ENCODE measurements at regions not wholly inside any gene's neighbourhood (a gene's known extent, or its start where the extent isn't known, plus 50 kb on each side); places are given as distances from the start of the nearest gene placed in this dataset.
"Not testable (repeated sequence)": the region's sequence is repeated elsewhere in the genome, so short reads cannot be mapped to it uniquely, and the experiment has no call there.

- not testable (repeated sequence) for H3K9me2 ChIP-seq (replicated peaks; ENCODE audit: insufficient read depth, low read length); H3K4me2 ChIP-seq (ENCODE audit: low read depth, low read length, poor library complexity, severe bottlenecking); H3K79me2 ChIP-seq (ENCODE audit: insufficient read depth, low read length); H3F3A ChIP-seq (ENCODE audit: insufficient read depth); H4K20me1 ChIP-seq (ENCODE audit: low read depth, low read length); H3K27ac ChIP-seq (ENCODE audit: low read depth, low read length); H3K9ac ChIP-seq (ENCODE audit: low read length); H3K4me3 ChIP-seq (ENCODE audit: insufficient read depth, low read length, poor library complexity, severe bottlenecking); H3K9me3 ChIP-seq (ENCODE audit: insufficient read depth, low read length); H2AFZ ChIP-seq (ENCODE audit: low read depth, low read length, severe bottlenecking); H3K36me3 ChIP-seq (ENCODE audit: low read length); H3K27me3 ChIP-seq (ENCODE audit: low read length)
Measured at GRCh38 chr9:63912451-63912850, 1372.6 kb downstream of the FOXD4L5 start.

DNA sequence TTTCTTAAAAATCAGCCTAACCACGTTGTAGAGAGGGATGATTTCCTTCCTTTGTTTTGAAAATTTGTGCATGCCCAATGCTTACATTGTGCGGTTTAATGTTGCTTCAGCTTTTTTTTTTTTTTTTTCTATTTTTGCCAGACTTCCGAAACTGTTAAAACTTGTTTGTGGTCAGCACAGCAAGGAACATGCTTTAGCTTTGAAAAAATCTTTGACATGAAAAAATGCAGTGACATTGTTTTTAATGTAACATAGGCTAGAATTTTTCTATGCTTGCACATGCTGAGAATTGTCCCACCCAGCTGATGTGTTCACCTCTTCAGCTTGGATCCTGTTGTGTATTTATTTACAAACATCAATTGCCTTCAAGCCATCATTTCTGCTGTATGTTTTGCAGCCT is 1375.9 kb downstream of the FOXD4L5 start:
- H3F3A ChIP-seq (ENCODE audit: insufficient read depth); H4K20me1 ChIP-seq (ENCODE audit: low read depth, low read length); H3K36me3 ChIP-seq (ENCODE audit: low read length); H3K9ac ChIP-seq (ENCODE audit: low read length); H3K79me2 ChIP-seq (ENCODE audit: insufficient read depth, low read length); H2AFZ ChIP-seq (ENCODE audit: low read depth, low read length, severe bottlenecking); H3K9me3 ChIP-seq (ENCODE audit: insufficient read depth, low read length); H3K27me3 ChIP-seq (ENCODE audit: low read length); H3K9me2 ChIP-seq (replicated peaks; ENCODE audit: insufficient read depth, low read length); H3K4me3 ChIP-seq (ENCODE audit: insufficient read depth, low read length, poor library complexity, severe bottlenecking); H3K4me2 ChIP-seq (ENCODE audit: low read depth, low read length, poor library complexity, severe bottlenecking); H3K27ac ChIP-seq (ENCODE audit: low read depth, low read length): not testable (repeated sequence)

GRCh38 chr9:63899637-63900190 is 1385.3 kb downstream of the FOXD4L5 start:
- not testable (repeated sequence) for H3K27ac ChIP-seq (ENCODE audit: low read depth, low read length); H3K9me3 ChIP-seq (ENCODE audit: insufficient read depth, low read length); H4K20me1 ChIP-seq (ENCODE audit: low read depth, low read length); H3K9ac ChIP-seq (ENCODE audit: low read length); H3K4me3 ChIP-seq (ENCODE audit: insufficient read depth, low read length, poor library complexity, severe bottlenecking); H3K36me3 ChIP-seq (ENCODE audit: low read length); H2AFZ ChIP-seq (ENCODE audit: low read depth, low read length, severe bottlenecking); H3K4me2 ChIP-seq (ENCODE audit: low read depth, low read length, poor library complexity, severe bottlenecking); H3K79me2 ChIP-seq (ENCODE audit: insufficient read depth, low read length); H3K9me2 ChIP-seq (replicated peaks; ENCODE audit: insufficient read depth, low read length); H3F3A ChIP-seq (ENCODE audit: insufficient read depth); H3K27me3 ChIP-seq (ENCODE audit: low read length)

GRCh38 chr9:63881386-63881785 is 1403.6 kb downstream of the FOXD4L5 start:
- not testable (repeated sequence) for H3K4me2 ChIP-seq (ENCODE audit: low read depth, low read length, poor library complexity, severe bottlenecking); H3K79me2 ChIP-seq (ENCODE audit: insufficient read depth, low read length); H3K36me3 ChIP-seq (ENCODE audit: low read length); H3K9me3 ChIP-seq (ENCODE audit: insufficient read depth, low read length); H3K27me3 ChIP-seq (ENCODE audit: low read length); H3K9me2 ChIP-seq (replicated peaks; ENCODE audit: insufficient read depth, low read length); H4K20me1 ChIP-seq (ENCODE audit: low read depth, low read length); H3F3A ChIP-seq (ENCODE audit: insufficient read depth); H3K9ac ChIP-seq (ENCODE audit: low read length); H2AFZ ChIP-seq (ENCODE audit: low read depth, low read length, severe bottlenecking); H3K27ac ChIP-seq (ENCODE audit: low read depth, low read length); H3K4me3 ChIP-seq (ENCODE audit: insufficient read depth, low read length, poor library complexity, severe bottlenecking)

GRCh38 chr9:63876380-63876779 is 1408.6 kb downstream of the FOXD4L5 start:
- not testable (repeated sequence) for H3K27ac ChIP-seq (ENCODE audit: low read depth, low read length); H3F3A ChIP-seq (ENCODE audit: insufficient read depth); H3K4me3 ChIP-seq (ENCODE audit: insufficient read depth, low read length, poor library complexity, severe bottlenecking); H3K9me3 ChIP-seq (ENCODE audit: insufficient read depth, low read length); H3K79me2 ChIP-seq (ENCODE audit: insufficient read depth, low read length); H3K4me2 ChIP-seq (ENCODE audit: low read depth, low read length, poor library complexity, severe bottlenecking); H3K9ac ChIP-seq (ENCODE audit: low read length); H3K27me3 ChIP-seq (ENCODE audit: low read length); H3K9me2 ChIP-seq (replicated peaks; ENCODE audit: insufficient read depth, low read length); H4K20me1 ChIP-seq (ENCODE audit: low read depth, low read length); H2AFZ ChIP-seq (ENCODE audit: low read depth, low read length, severe bottlenecking); H3K36me3 ChIP-seq (ENCODE audit: low read length)

DNA sequence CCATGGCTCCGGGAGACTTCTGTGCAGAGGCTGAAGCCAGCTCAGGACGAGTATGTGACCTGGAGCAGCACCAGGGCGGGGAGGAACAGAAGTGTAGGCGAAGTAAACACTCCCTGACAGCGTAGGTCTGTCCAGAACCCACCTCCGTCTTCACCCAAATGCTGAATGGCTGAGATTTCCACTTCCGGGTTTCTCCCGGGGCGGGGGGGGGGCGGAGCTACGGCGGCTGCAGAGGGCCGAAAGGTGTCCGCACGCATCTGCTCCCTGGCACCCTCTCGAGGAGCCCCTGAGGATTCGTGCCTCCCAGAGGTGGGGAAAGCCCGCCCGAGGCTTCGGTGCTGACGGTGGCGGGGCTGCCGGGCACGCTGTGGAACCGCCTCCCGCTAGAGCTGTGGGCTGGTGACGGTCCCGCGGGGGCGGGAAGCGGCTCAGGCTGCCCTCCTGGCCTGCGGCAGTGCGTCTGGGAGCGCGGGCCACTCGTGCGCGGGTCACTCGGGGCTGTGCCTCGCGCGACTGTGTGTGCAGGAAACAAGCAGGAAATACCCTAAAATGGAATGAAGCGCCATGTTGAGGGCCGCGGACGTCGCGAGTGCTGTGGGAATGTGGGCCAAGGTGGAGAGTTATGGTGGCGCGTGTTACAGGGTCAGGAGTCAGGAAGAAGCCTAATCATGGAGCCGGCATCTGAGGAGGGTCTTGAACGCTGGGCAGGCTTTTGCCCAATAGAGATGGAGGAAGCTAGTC is 1425.4 kb downstream of the FOXD4L5 start:
- TF ChIP-seq CTCF (IDR thresholded peaks at IDR 0.05; ENCODE audit: insufficient read depth, low read length, poor library complexity, severe bottlenecking) = no peak
- TF ChIP-seq EZH2phosphoT487 (conservative IDR thresholded peaks at IDR 0.05; ENCODE audit: low read length) = no peak
- Histone ChIP-seq H3K36me3 (ENCODE audit: low read length) (no peaks in the 10 kb centered on the region), H2AFZ (ENCODE audit: low read depth, low read length, severe bottlenecking) (no peak overlapping the region), H3K9me2 (replicated peaks; ENCODE audit: insufficient read depth, low read length) (no peaks in the 10 kb centered on the region), H3K4me2 (ENCODE audit: low read depth, low read length, poor library complexity, severe bottlenecking) (no peak overlapping the region), H3K27ac (ENCODE audit: low read depth, low read length) (no peak overlapping the region), H4K20me1 (ENCODE audit: low read depth, low read length) (no peaks in the 10 kb centered on the region), H3K27me3 (ENCODE audit: low read length) (no peaks in the 10 kb centered on the region), H3K4me3 (ENCODE audit: insufficient read depth, low read length, poor library complexity, severe bottlenecking) (no peak overlapping the region), H3K9ac (ENCODE audit: low read length) (no peak overlapping the region), H3K9me3 (ENCODE audit: insufficient read depth, low read length) (no peaks in the 10 kb centered on the region), H3K79me2 (ENCODE audit: insufficient read depth, low read length) (no peaks in the 10 kb centered on the region), H3F3A (ENCODE audit: insufficient read depth) (no peaks in the 10 kb centered on the region)

DNA sequence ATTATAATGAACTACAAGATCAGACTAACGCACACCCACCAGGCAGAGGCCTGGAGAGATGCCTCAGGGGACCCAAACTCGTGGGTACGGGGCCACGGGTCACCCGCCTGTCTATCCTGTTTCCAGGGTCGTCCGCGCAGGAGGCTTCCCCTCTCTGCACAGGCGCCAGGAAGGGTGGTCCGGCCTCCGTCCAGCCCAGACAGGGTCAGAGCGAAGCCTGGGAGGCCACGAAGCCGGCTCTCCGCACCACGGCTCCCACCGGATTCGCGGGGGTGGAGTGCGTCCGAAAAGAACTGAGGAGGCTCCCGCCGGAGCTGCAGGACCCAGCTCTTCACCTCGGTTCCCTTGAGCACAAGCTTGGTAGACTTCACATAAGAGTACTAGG is 1425.9 kb downstream of the FOXD4L5 start:
- not testable (repeated sequence) for H3K4me2 ChIP-seq (ENCODE audit: low read depth, low read length, poor library complexity, severe bottlenecking); H3K4me3 ChIP-seq (ENCODE audit: insufficient read depth, low read length, poor library complexity, severe bottlenecking); H4K20me1 ChIP-seq (ENCODE audit: low read depth, low read length); H3K9ac ChIP-seq (ENCODE audit: low read length); H3K9me3 ChIP-seq (ENCODE audit: insufficient read depth, low read length); H2AFZ ChIP-seq (ENCODE audit: low read depth, low read length, severe bottlenecking); H3K27ac ChIP-seq (ENCODE audit: low read depth, low read length); H3K79me2 ChIP-seq (ENCODE audit: insufficient read depth, low read length); H3K27me3 ChIP-seq (ENCODE audit: low read length); H3F3A ChIP-seq (ENCODE audit: insufficient read depth); H3K36me3 ChIP-seq (ENCODE audit: low read length); H3K9me2 ChIP-seq (replicated peaks; ENCODE audit: insufficient read depth, low read length)

Data from SU-DHL-6 (cell line).